Left cardiac atrium (tissue), 4 donors: ENCODE measurements at regions not wholly inside any gene's neighbourhood (a gene's known extent, or its start where the extent isn't known, plus 50 kb on each side); places are given as distances from the start of the nearest gene placed in this dataset.
"Not testable (repeated sequence)": the region's sequence is repeated elsewhere in the genome, so short reads cannot be mapped to it uniquely, and the experiment has no call there.

Experiments
- ATAC-seq, 2 donors: fragments of 200-7000 bp; cut with Tn5 transposase; one replicate each; pipeline ENCODE4 v1.9.1; 2020; ENCODE audit warnings: mild to moderate bottlenecking in 2 of 2, moderate library complexity in 2 of 2
- DNase-seq: peaks from one replicate; pipeline ENCODE4 v3.0.0-alpha.2; 2020
- intact Hi-C, 2 donors: fragments of 100-400 bp; cut with DNase I; formaldehyde crosslinking; loops; one replicate each; pipeline versions ENCODE4 v1.14.1 to v1.15.1; 2022 to 2023
- donor health status: DM: no; HTN: yes; CAD: no.
- donor health status: DM: no; HTN: yes; CAD: no; lungs with severe emphysema.
- donor health status: DM: yes; HTN: yes; CAD: no.
- donor health status: Dilated cardiomyopathy.

GRCh38 chr21:36207577-36208320 lies 51.1 kb downstream of the DOP1B start:
- no peak for ATAC-seq
- DNase-seq: no peak
- intact Hi-C loops: no loop called here

DNA sequence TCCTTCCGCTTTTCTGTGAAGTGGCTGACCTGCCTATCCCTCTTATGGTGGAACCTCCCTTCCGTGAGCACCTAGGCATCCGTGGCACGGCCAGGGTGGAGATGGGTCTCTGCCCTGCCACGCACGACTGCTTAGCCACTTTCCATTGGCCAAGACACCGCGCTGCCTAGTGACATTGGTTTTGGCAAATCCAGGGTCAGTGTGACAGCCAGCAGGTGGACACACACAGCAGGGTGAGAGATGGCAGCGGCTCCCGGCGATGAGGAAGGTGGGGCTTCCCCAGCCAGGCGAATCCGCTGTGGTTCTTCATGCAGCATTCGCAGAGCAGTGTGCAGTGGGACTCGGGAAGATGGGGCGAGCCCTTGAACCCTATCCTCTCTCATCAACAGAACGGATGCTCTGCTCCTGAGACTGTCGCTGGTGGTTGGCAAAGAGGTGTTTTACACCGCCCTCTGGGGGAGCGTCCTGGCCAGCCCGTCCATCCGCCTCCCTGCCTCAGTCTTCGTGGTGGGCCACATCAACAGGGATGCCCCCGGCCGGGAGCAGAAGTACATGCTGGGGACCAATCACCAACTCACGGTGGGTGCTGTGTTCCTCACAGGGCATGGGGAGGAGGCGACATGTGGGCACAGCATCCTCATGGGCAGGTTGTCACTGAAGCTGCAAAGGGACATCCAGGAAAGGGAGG lies 51.8 kb downstream of the DOP1B start:
- DNase-seq (no peak), ATAC-seq (no peak)
- intact Hi-C loops: no loop called here

DNA sequence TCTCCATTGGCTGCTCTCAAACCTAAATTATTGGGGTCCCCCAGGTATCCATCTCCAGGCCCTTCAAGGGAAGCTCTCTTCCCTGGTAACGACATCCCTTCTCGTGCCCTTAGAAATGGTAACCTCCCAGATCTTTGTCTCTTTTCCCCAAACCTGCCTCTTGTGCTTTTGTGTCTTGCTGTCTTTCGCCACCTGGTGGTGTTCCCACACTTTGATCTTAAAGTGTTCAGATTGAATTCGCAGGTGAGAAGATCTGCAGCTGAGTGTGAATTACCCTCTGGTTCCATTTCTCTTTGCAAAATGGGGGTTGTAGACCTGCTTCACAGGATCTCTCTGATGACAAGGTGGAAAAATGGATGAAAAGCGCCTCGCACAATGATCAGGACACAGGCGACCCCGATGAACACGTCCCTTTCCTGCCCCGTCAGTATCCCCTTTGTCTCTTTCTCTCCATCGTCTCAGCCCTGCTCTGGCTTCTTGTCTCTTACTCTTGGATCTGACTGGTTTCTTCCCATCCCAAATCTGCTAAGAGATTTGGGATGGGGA lies 53.1 kb downstream of the DOP1B start:
- DNase-seq (peak; percentile 41), ATAC-seq (peak in 1 of 2 donors; percentile 30)
- intact Hi-C loops: no loop called here

- intact Hi-C loops: no loop called here
- ATAC-seq: no peak
- no peak for DNase-seq
These were observed 54.4 kb downstream of the DOP1B start for GRCh38 chr21:36210779-36211659.

- DNase-seq (no peak), ATAC-seq (peak in 1 of 2 donors; percentile 67)
- intact Hi-C loops: no loop called here
These were observed 55.3 kb downstream of the DOP1B start for GRCh38 chr21:36211660-36212512.

GRCh38 chr21:36212513-36212780 lies 55.8 kb downstream of the DOP1B start:
- intact Hi-C loops: no loop called here
- DNase-seq (no peak), ATAC-seq (no peak)

- intact Hi-C loops: no loop called here
These were observed 57.9 kb downstream of the DOP1B start for GRCh38 chr21:36214561-36214960.

DNA sequence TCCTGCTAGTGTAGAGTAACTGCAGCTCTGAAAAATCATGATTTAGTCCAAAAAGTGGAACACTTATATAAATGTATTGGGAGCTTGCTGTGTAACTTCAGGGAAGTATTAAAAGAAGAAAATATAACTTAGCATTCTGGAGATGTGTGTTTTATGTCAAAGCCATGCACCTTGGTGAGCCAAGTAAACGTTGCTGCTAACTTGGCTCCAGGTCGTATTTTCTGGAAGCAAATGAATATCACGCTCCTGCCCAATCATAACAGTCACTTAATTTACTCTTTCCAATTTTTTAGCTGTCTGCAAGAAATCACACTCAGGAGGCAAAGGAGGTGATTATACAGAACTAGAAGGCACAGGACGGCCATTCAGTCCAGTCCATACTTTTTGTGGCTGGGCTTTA lies 61.1 kb downstream of the DOP1B start:
- intact Hi-C loops: no loop called here

More at GRCh38 chr21:36214561-36214960, 57.9 kb downstream of the DOP1B start:
- no peak for ATAC-seq
- DNase-seq: no peak

DNA sequence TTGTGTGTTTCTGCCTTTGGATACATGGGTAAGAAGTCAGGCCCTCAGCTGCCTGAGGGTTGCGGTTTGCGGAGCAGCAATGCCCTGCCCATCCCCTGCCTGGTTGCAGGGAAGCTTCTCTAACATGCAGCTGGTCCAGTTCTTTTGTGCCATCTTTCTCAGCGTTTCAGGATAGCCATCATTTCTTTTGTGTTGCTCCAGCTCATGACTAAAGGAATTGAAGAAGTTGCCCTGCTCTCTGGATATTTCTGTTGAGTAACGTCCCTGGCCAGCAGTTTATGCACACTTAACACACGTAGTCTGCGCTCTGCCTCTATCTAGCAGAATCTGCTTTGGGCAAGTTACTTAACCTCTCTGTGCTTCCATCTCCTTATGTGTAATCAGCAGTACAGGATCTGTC lies 62.1 kb downstream of the DOP1B start:
- no peak for ATAC-seq
- intact Hi-C loops: no loop called here
- no peak for DNase-seq

More for the DNA sequence above, 61.1 kb downstream of the DOP1B start:
- no peak for ATAC-seq
- no peak for DNase-seq

GRCh38 chr21:36223451-36223850 lies 66.8 kb downstream of the DOP1B start:
- ATAC-seq: no peak
- intact Hi-C loops: no loop called here
- DNase-seq: no peak

GRCh38 chr21:36229181-36229580 lies 72.6 kb downstream of the DOP1B start:
- no peak for DNase-seq
- intact Hi-C loops: no loop called here
- ATAC-seq: peak in 1 of 2 donors; percentile 23

- intact Hi-C loops, DNase-seq, ATAC-seq: not testable (repeated sequence)
These were observed 74.8 kb downstream of the DOP1B start for GRCh38 chr21:36231444-36231843.

GRCh38 chr21:36232641-36233040 lies 76.0 kb downstream of the DOP1B start:
- DNase-seq (no peak), ATAC-seq (peak in 1 of 2 donors; percentile 21)
- intact Hi-C loops: no loop called here

GRCh38 chr21:36235058-36235582 lies 78.5 kb downstream of the DOP1B start:
- intact Hi-C loops: no loop called here
- ATAC-seq (peak; percentile 53 to 73), DNase-seq (no peak)

- intact Hi-C loops: no loop called here
- ATAC-seq (no peak), DNase-seq (no peak)
These were observed 79.6 kb downstream of the DOP1B start for GRCh38 chr21:36236052-36236730.

DNA sequence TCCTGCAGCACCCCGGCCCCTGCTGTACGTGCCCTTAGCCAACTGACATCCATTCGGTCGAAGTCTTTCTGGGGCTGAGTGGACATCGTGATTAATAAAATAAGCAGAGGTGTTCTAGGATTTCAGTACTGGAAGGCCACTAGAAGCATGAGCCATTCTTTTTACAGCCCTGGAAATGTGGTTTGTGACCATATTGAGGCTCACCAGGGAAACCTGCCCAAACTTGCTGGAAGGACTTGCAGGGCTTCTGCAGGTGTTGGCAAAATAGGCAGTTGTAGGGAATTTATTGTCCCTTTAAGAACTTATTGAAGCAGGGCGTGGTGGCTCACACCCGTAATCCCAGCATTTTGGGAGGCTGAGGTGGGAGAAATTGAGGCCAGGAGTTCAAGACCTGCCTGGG lies 80.8 kb downstream of the DOP1B start:
- intact Hi-C loops: no loop called here
- DNase-seq (no peak), ATAC-seq (no peak)

- DNase-seq (no peak), ATAC-seq (no peak)
- intact Hi-C loops: no loop called here
These were observed 80.4 kb upstream of the MORC3 start for GRCh38 chr21:36239585-36239984.

GRCh38 chr21:36241717-36242116 lies 78.3 kb upstream of the MORC3 start:
- DNase-seq (no peak), ATAC-seq (no peak)
- intact Hi-C loops: no loop called here
